NCI-H1694 (cell line): ENCODE measurements at regions not wholly inside any gene's neighbourhood (a gene's known extent, or its start where the extent isn't known, plus 50 kb on each side); places are given as distances from the start of the nearest gene placed in this dataset.

Experiments
- DNase-seq: peaks from one replicate; lab custom pipeline; 2025; lab: John Stamatoyannopoulos, UW

DNA sequence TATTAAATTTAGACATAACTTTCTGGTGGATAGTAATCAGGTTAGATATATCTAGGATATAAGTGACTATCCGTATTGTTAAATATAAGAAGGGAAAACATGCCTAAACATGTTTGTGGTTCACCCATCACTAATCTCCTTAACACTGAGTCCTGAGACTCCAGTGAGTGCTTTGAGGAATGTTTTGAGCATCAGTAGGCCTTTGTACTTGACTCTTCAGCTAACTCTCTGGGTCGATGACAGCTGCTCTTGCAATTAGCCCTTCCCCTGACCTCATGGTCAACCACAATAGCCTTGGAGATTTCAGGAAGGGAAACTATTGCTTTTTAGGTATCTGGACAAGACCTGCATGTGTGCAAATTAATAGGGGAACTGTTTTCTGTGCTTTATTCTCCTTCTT lies 716.8 kb downstream of the EPHA4 start:
- DNase-seq = no peak

GRCh38 chr2:220856486-220856885 lies 715.6 kb downstream of the EPHA4 start:
- DNase-seq = no peak

DNA sequence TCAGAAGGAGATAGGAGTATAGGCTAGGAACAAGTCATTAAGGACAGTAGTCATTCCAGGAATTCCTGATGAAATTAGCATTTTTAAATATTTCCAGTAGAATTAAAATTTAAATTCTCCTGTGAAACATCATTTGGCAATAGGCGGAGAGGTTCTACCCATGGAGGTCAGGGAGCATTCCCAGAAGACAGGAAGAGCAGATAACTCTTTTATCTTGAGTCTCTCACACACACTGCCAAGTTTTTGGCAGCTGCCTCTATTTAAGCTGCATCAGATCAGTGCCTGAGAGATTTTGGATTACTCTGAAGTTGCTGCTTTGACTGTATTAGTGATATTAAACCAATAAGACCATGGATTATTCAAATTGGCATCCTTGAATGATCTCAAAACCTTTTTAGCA lies 714.7 kb downstream of the EPHA4 start:
- no peak for DNase-seq

GRCh38 chr2:220858101-220858500 lies 714.0 kb downstream of the EPHA4 start:
- DNase-seq = no peak

GRCh38 chr2:220871909-220872308 lies 700.2 kb downstream of the EPHA4 start:
- no peak for DNase-seq

- no peak for DNase-seq
Measured at GRCh38 chr2:220876080-220876824, 695.9 kb downstream of the EPHA4 start.

DNA sequence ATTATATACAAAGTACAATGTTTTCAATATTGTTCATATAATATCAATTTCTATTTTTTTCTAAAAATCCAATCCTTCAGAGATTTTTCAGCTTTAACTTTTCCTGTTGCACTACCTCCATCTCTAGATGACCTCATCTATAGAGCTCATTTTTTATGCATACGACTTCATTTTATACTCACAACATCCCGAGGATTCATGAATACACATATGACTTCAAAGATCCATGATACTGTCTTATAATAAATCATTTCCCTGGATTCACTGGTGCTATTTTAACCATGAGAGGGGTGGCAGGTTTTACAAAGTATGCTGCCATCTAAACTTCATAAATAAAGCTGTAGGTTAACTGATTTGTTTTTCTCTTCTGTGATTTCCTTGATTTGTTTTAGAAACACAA lies 694.6 kb downstream of the EPHA4 start:
- DNase-seq = no peak

DNA sequence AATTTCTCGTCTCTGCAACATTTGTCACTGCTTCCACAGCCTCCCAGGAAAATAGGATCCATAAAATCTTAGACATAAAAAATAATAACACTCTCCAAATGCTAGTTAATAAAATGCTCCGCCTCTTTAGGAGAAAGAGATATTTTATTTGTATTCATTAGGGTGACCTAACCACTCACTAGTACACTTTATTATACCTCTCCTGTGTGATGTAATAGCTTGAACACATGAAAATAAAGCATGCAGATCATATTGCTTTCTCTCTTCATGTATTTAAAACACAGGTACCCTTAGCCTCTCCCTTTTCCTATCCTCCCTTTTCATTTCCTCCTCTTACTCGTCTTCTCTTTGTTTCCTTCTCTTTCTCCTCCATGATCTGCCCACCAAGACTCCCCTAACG lies 694.2 kb downstream of the EPHA4 start:
- DNase-seq = no peak

DNA sequence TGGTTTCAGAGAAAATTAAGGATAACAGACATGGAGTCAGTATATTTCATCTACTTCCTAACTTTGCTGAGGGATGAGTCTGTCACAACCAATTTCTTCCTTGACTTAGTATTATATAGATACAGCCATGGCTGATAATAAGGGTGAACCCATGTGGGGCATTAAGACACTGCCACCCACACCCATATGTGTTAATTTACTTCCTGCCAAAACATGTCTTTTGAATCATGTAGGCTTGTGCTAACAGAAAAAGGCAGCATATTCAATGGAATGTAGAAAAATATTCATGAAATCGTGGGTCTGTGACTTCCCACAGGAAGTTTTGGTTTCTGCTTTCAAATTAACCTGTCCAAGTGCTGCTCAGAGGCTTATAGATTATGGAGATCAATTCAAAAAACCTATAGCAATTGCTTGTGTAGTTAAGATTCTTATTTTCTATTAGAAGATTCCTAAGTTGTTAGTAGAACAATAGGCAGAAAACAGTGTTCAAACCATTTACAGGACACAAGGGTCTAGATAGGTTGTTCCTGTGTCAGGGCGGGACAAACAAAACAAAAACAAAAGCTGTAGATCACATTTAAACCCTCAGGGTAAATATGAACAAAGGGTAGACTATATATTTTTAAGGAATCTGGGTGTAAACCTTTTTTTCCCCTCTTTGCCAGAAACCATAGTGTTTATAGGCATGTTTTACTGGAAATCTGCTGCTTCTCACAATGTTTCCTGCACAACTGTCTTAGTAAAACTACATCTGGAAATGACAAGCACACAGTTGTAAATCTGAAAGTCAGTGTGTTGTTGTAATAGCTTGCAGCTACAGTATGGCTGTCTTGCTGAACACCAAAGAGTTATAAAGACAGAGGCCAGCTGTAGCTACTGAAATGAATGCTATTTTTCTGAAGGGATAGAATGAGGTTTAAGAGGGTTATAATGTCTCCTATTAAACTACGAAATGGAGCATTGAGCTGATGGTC lies 691.2 kb downstream of the EPHA4 start:
- DNase-seq = no peak

DNA sequence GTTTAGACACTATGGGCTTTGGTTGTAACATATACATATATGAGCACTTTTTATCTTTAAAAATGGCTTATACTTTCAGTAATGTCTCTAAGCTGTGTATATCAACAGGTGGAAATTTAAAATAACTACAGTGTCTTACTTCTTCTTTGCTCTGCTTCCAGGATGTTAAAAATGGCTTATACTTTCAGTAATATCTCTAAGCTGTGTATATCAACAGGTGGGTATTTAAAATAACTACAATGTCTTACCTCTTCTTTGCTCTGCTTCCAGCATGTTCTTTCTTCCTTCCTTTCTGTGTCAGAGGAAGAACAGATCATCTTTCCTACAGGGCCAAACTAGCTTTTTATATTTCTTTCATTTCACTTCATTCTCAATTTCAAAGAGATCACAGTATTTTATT lies 689.6 kb downstream of the EPHA4 start:
- no peak for DNase-seq

GRCh38 chr2:220885593-220885992 lies 686.5 kb downstream of the EPHA4 start:
- DNase-seq = no peak

- no peak for DNase-seq
Measured at GRCh38 chr2:220887271-220887870, 684.7 kb downstream of the EPHA4 start.

GRCh38 chr2:220887876-220888275 lies 684.2 kb downstream of the EPHA4 start:
- no peak for DNase-seq

GRCh38 chr2:220890931-220891330 lies 681.2 kb downstream of the EPHA4 start:
- no peak for DNase-seq

DNA sequence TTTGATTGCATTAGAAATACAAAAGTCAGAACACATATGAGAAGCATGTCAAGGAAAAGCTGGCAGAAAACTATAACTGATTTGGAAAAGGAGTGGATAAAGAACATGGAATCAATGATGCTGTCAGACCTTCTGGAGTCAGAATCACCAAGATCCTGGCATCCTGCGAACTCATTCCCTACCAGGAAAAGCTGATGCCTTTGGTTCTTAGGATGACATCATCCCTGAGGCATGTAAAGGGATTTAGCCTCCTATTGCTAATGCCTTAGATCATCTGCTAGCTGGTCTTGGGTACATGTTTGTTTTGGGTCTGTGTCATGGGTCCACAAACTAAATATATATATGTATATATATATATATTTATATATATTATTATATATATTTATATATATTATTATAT lies 680.7 kb downstream of the EPHA4 start:
- no peak for DNase-seq

DNA sequence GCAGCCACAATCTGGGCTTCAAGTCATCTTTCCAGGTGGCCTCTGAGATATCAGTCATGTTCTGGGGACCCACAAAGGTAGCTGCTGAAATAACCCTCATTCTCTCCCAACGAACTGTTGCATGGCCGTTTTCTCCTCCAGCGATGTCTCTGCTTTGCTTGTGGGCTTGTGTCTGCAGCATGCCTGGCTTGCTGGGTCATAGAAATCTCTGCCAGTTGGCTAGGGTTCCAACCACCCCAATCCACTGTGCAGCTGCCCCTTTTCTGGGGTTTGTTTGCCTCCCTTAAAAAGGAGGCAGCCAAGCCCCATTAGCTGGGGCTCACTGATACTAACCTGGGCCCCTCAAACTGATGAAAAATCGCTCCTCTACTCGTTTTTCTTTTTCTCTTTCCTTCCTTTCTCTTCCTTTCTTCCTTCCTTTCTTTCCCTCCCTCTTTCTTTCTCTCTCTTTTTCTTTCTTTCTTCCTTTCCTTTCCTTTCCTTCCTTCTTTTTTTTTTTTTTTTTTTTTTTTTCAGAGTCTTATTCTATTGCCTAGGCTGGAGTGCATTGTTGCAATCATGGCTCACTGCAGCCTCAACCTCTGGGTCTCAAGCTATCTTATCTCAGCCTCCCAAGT lies 680.0 kb downstream of the EPHA4 start:
- DNase-seq = no peak

DNA sequence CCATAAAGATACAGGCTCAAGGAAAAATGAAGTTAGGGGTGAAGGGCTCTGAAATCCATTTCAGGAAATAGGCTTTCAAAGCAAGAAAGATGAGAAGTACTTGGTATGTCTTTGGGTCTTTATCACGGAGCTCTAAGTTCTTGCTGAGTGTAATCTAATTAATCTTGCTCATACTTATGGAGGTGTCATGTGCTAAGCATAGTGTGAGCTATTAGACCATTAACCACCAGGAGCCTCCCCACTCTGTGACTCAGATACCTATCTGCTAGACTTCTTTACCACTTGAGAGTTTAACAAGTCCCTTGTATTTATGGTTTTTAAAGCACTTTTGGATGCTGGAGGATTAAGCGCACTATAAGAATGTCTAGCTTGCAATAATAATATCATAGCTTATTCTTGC lies 678.7 kb downstream of the EPHA4 start:
- DNase-seq = no peak

GRCh38 chr2:220894069-220894468 lies 678.0 kb downstream of the EPHA4 start:
- no peak for DNase-seq

DNA sequence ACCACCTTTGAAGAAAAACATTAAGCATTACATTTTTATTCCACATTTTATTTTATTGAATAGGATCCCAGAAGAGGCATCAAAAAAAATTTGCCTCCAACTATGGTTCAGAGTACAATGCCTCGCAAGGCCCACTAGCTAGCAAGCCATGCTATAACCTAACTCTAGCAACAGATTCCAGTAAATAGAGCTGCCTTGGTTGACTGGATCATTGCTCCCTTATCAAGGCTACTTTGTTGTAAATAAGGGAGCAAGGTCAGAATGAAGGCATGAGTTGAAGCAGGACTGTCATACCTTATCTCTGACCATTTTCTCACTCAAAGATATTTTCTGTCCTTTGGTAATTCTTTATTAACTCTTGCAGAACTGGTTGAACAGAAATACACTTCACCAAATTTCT lies 672.6 kb downstream of the EPHA4 start:
- no peak for DNase-seq

DNA sequence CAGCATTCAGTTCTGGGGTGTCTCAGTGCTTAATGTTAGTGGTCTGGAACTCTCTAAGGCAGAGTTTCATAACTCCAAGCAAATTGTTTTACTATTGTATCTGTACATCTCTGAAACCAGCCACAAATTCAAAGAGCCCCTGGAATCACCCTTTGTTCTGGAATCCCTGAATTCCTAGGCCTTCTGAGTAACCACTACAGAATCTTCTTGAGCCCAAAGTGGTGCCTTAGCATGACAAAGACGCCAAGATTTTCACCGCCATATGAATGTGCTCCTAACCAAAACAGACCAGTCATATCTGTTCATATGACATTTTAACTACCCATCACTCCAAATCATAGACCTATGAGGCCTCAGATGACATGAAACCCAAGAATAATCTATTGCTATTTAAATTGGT lies 668.1 kb downstream of the EPHA4 start:
- no peak for DNase-seq

GRCh38 chr2:220913384-220913783 lies 658.7 kb downstream of the EPHA4 start:
- DNase-seq = no peak

DNA sequence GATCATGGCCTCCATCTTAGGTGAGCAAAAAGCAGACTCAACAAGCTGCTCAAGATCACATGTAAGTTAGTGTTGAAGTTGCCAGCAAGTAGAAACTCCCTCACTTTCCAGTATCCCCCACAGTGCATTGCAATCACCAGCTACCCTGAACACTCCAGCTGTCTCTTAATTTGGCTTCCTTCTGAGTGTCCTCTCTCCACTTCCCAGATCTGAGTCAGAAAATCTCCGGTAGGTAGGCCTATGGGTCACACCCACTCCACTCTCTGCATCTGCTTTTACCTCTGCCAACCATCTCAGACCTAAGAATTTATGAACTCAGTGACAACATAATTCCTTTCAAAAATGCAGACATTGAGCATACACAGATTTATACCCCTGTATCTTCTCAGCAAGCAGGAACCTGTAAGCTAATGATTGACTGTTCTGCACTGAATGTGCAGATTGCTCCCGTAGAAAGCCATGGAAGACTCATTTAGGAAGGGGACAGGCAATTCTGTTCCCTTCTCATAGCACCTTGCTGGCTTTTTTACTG lies 656.9 kb downstream of the EPHA4 start:
- DNase-seq = no peak
